Endothelial cell of umbilical vein (primary cell): ENCODE measurements at regions not wholly inside any gene's neighbourhood (a gene's known extent, or its start where the extent isn't known, plus 50 kb on each side); places are given as distances from the start of the nearest gene placed in this dataset.

Source experiments
- BruUV-seq: library from RNA; stranded (reverse); fragments of 400-500 nt; replicated peaks from 2 replicates; lab custom pipeline; 2021; lab: Mats Ljungman, UMichigan
- CTCF ChIA-PET: fragments of 300-600, 350-600 bp; sonication (Branson Sonifier 250); formaldehyde crosslinking; loops from one replicate; lab custom pipeline; 2021; ENCODE audit warnings: antibody characterized with exemption, inconsistent platforms; lab: Charles Lee
- POLR2A ChIA-PET: fragments of 300-600, 350-600 bp; sonication (Branson Sonifier 250); formaldehyde crosslinking; loops from one replicate; lab custom pipeline; 2021; ENCODE audit warnings: antibody characterized with exemption, inconsistent platforms; lab: Charles Lee
- DNase-seq: peaks from one replicate; pipeline ENCODE4 v3.0.0-alpha.2; 2011; ENCODE audit warnings: low read depth, low spot score
- FAIRE-seq: peaks from 2 replicates; lab custom pipeline; 2011; peaks lifted over from hg19 to GRCh38; lab: Jason Lieb, UNC
- H2AFZ ChIP-seq: 2 replicates; pipeline ENCODE4 v1.6.0; 2012; ENCODE audit warnings: low read depth, low read length, control low read depth, inconsistent platforms
- H3K27ac ChIP-seq: 2 replicates; pipeline ENCODE4 v1.5.1; 2011; ENCODE audit warnings: low read depth, mild to moderate bottlenecking, control low read depth, low read length, moderate library complexity; ENCODE audit not compliant: insufficient read depth
- H3K27me3 ChIP-seq, 2 experiments: 2 replicates each; pipeline versions ENCODE4 v1.6.0 to v1.6.1; 2011; ENCODE audit warnings: low read length in 2 of 2, mixed read lengths in 1 of 2; ENCODE audit not compliant: control insufficient read depth in 2 of 2, insufficient read depth in 2 of 2
- H3K36me3 ChIP-seq, 2 experiments: 2 replicates in 1 of 2; 3 replicates in 1 of 2; pipeline ENCODE4 v1.5.1; 2011; ENCODE audit warnings: low read length in 2 of 2, mild to moderate bottlenecking in 1 of 2, moderate library complexity in 1 of 2; ENCODE audit not compliant: control insufficient read depth in 2 of 2, insufficient read depth in 2 of 2; ENCODE audit errors: extremely low read depth in 1 of 2
- H3K4me1 ChIP-seq: 3 replicates; pipeline ENCODE4 v1.5.1; 2011; ENCODE audit warnings: mild to moderate bottlenecking, low read length; ENCODE audit not compliant: control insufficient read depth, insufficient read depth; ENCODE audit errors: extremely low read depth
- H3K4me2 ChIP-seq: 2 replicates; pipeline ENCODE4 v1.6.1; 2011; ENCODE audit warnings: low read length, control low read depth, mixed read lengths; ENCODE audit not compliant: insufficient read depth
- H3K4me3 ChIP-seq, 3 experiments: fragments of 200-600 bp in 1 of 3; sonication (generic), shearing (Covaris generic) in 1 of 3; replicated peaks in 1 of 3; 2 replicates each; pipeline ENCODE4 v1.5.1; 2011 to 2016; ENCODE audit warnings: control low read depth in 3 of 3, low read length in 3 of 3, mild to moderate bottlenecking in 2 of 3, inconsistent platforms in 1 of 3, low read depth in 1 of 3, moderate library complexity in 1 of 3; ENCODE audit not compliant: insufficient read depth in 1 of 3
- H3K79me2 ChIP-seq: 2 replicates; pipeline ENCODE4 v1.6.0; 2012; ENCODE audit warnings: low read length, inconsistent platforms; ENCODE audit not compliant: control insufficient read depth, insufficient read depth
- H3K9ac ChIP-seq: replicated peaks from 2 replicates; pipeline ENCODE3; 2011; ENCODE audit warnings: low read length, control low read depth; ENCODE audit not compliant: insufficient read depth; ENCODE audit errors: extremely low read depth
- H3K9me1 ChIP-seq: replicated peaks from 3 replicates; pipeline ENCODE4 v1.6.0; 2011; ENCODE audit warnings: mild to moderate bottlenecking, low read length; ENCODE audit not compliant: control insufficient read depth, insufficient read depth; ENCODE audit errors: extremely low read depth
- H3K9me3 ChIP-seq: replicated peaks from 2 replicates; pipeline ENCODE4 v1.5.1; 2012; ENCODE audit warnings: low read length, inconsistent platforms; ENCODE audit not compliant: control insufficient read depth, insufficient read depth
- H4K20me1 ChIP-seq: replicated peaks from 2 replicates; pipeline ENCODE3; 2011; ENCODE audit warnings: mild to moderate bottlenecking, low read length; ENCODE audit not compliant: control insufficient read depth, insufficient read depth; ENCODE audit errors: extremely low read depth
- CTCF ChIP-seq, 2 donors: IDR thresholded peaks; 1 replicate in 1 of 2; 2 replicates in 1 of 2; pipeline ENCODE4 v1.5.1; 2011; ENCODE audit warnings: low read length in 2 of 2, mild to moderate bottlenecking in 2 of 2, moderate library complexity in 2 of 2, control low read depth in 1 of 2, inconsistent platforms in 1 of 2, low read depth in 1 of 2; ENCODE audit not compliant: insufficient read depth in 1 of 2; ENCODE audit errors: extremely low read depth in 1 of 2
- EZH2 ChIP-seq: IDR thresholded peaks from 2 replicates; pipeline ENCODE4 v1.6.1; 2012; ENCODE audit warnings: borderline replicate concordance, low read depth, mild to moderate bottlenecking, moderate library complexity, low read length, inconsistent platforms; ENCODE audit not compliant: severe bottlenecking
- FOS ChIP-seq: IDR thresholded peaks from 2 replicates; pipeline ENCODE4 v1.6.1; 2011; ENCODE audit warnings: mild to moderate bottlenecking, low read length, moderate library complexity, borderline replicate concordance; ENCODE audit not compliant: insufficient read depth
- GATA2 ChIP-seq: IDR thresholded peaks from 2 replicates; pipeline ENCODE4 v1.7.0; 2011; ENCODE audit warnings: low read depth, mild to moderate bottlenecking, moderate library complexity, mixed read lengths, low read length; ENCODE audit not compliant: insufficient read length, insufficient read depth
- JUN ChIP-seq: IDR thresholded peaks from 2 replicates; pipeline ENCODE4 v1.6.1; 2011; ENCODE audit warnings: borderline replicate concordance, low read depth; ENCODE audit not compliant: insufficient read length, insufficient read depth
- MAX ChIP-seq: IDR thresholded peaks from 2 replicates; pipeline ENCODE4 v1.6.1; 2011; ENCODE audit not compliant: insufficient read depth, insufficient read length
- MYC ChIP-seq: IDR thresholded peaks from one replicate; pipeline ENCODE4 v1.6.1; 2011; ENCODE audit warnings: mild to moderate bottlenecking, low read depth, low read length
- POLR2A ChIP-seq: IDR thresholded peaks from 2 replicates; pipeline ENCODE4 v1.6.1; 2012; ENCODE audit warnings: low read depth, mild to moderate bottlenecking, control low read depth, low read length
- POLR2AphosphoS5 ChIP-seq: IDR thresholded peaks from 2 replicates; pipeline ENCODE4 v1.6.1; 2012; ENCODE audit warnings: low read depth, mild to moderate bottlenecking, control low read depth, low read length, moderate library complexity; ENCODE audit not compliant: insufficient read depth
- dilution Hi-C: fragments of 300-500 bp; cut with MboI; formaldehyde crosslinking; loops from one replicate; pipeline ENCODE4 v1.15.0; 2019; ENCODE audit warnings: low sequenced_read_pairs; ENCODE audit not compliant: extremely low pct_ligation_motif_present
- intact Hi-C: fragments of 100-400 bp; cut with micrococcal nuclease; formaldehyde crosslinking; loops from one replicate; pipeline ENCODE4 v1.10.0; 2022

- H3K4me2 ChIP-seq, result no peak overlapping the region
- CTCF ChIA-PET, result interaction anchor here (1.3 kb wide), 1 partner anchor 12 kb away, joined by 3 read pairs; no protein-coding TSS in a partner anchor
Observed at GRCh38 chr13:84082462-84082861, 200.2 kb upstream of the SLITRK1 start.

More at GRCh38 chr13:84082462-84082861, 200.2 kb upstream of the SLITRK1 start:
- Histone ChIP-seq H3K27ac (no peak overlapping the region), H3K4me1 (no peaks in the 10 kb centered on the region), H3K36me3 (no peaks in the 10 kb centered on the region), H3K9me3 (peaks cover 4% of the 10 kb centered on the region), H3K79me2 (no peaks in the 10 kb centered on the region), H3K9ac (no peak overlapping the region), H3K9me1 (no peaks in the 10 kb centered on the region), H3K27me3 (no peaks in the 10 kb centered on the region), H2AFZ (no peak overlapping the region), H3K4me3 (no peak overlapping the region), H4K20me1 (no peaks in the 10 kb centered on the region)
- DNase-seq (no peak), FAIRE-seq (no peak)
- no TSS peak for BruUV-seq
- intact Hi-C loops, result no loop called here
- TF ChIP-seq JUN, result no peak
- TF ChIP-seq GATA2, result no peak
- no peak for TF ChIP-seq FOS
- TF ChIP-seq MAX, result no peak
- no peak for TF ChIP-seq CTCF (IDR thresholded peaks at IDR 0.05; ENCODE audit: extremely low read depth in 1 of 2, insufficient read depth in 1 of 2, low read depth in 1 of 2, low read length in 2 of 2)
- no peak for TF ChIP-seq MYC
- no peak for TF ChIP-seq POLR2AphosphoS5
- no peak for TF ChIP-seq POLR2A
- TF ChIP-seq EZH2, result no peak
- POLR2A ChIA-PET, result no interaction called here
- dilution Hi-C loops, result no loop called here
